ENCODE measurements at regions not wholly inside any gene's neighbourhood (a gene's known extent, or its start where the extent isn't known, plus 50 kb on each side); places are given as distances from the start of the nearest gene placed in this dataset.

DNA sequence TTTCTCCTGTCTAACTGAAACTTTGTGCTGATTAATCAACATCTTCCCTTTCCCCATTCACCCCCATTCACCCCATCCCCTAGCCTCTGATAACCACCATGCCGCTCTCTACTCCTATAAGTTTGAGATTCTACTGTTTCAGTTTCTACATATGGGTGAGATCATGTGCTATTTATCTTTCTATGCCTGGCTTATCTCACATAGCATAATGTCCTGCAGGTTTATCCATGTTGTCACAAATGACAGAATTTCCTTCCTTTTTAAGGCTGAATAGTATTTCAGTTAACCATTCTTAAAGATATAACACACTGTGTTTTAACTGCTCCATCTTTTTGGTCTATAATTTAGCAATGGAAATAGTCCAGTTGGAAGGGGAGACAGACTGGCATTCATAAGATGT, 205.1 kb downstream of the SNCAIP start:
- Histone ChIP-seq H4K20me1 (ENCODE audit: insufficient read depth) (no peaks in the 10 kb centered on the region), H2AFZ (ENCODE audit: low read depth, low read length) (no peak overlapping the region), H3K9ac (ENCODE audit: low read length) (no peak overlapping the region), H3K9me3 (ENCODE audit: low read length) (no peaks in the 10 kb centered on the region), H3K4me3 (ENCODE audit: low read length) (no peak overlapping the region), H3K27ac (ENCODE audit: low read length) (no peak overlapping the region), H3K27me3 (ENCODE audit: insufficient read depth, low read depth, low read length) (no peaks in the 10 kb centered on the region), H3K79me2 (replicated peaks; ENCODE audit: insufficient read depth, low read length) (no peaks in the 10 kb centered on the region), H3K4me2 (ENCODE audit: low read length) (no peak overlapping the region), H3K36me3 (ENCODE audit: insufficient read depth, low read length) (no peaks in the 10 kb centered on the region), H3K9me2 (ENCODE audit: insufficient read depth, low read length) (no peaks in the 10 kb centered on the region), H3F3A (ENCODE audit: insufficient read depth, low read length, poor library complexity, severe bottlenecking) (no peaks in the 10 kb centered on the region)
- TF ChIP-seq SMC3 (conservative IDR thresholded peaks at IDR 0.05; ENCODE audit: poor library complexity) = no peak
- TF ChIP-seq POLR2AphosphoS5 (IDR thresholded peaks at IDR 0.05) = no peak
- TF ChIP-seq MXI1 (conservative IDR thresholded peaks at IDR 0.05; ENCODE audit: poor library complexity, severe bottlenecking) = no peak
- TF ChIP-seq, protein P1, sequence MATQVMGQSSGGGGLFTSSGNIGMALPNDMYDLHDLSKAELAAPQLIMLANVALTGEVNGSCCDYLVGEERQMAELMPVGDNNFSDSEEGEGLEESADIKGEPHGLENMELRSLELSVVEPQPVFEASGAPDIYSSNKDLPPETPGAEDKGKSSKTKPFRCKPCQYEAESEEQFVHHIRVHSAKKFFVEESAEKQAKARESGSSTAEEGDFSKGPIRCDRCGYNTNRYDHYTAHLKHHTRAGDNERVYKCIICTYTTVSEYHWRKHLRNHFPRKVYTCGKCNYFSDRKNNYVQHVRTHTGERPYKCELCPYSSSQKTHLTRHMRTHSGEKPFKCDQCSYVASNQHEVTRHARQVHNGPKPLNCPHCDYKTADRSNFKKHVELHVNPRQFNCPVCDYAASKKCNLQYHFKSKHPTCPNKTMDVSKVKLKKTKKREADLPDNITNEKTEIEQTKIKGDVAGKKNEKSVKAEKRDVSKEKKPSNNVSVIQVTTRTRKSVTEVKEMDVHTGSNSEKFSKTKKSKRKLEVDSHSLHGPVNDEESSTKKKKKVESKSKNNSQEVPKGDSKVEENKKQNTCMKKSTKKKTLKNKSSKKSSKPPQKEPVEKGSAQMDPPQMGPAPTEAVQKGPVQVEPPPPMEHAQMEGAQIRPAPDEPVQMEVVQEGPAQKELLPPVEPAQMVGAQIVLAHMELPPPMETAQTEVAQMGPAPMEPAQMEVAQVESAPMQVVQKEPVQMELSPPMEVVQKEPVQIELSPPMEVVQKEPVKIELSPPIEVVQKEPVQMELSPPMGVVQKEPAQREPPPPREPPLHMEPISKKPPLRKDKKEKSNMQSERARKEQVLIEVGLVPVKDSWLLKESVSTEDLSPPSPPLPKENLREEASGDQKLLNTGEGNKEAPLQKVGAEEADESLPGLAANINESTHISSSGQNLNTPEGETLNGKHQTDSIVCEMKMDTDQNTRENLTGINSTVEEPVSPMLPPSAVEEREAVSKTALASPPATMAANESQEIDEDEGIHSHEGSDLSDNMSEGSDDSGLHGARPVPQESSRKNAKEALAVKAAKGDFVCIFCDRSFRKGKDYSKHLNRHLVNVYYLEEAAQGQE (IDR thresholded peaks at IDR 0.05; ENCODE audit: borderline replicate concordance) = no peak
- no peak for TF ChIP-seq EZH2 (IDR thresholded peaks at IDR 0.05; ENCODE audit: borderline replicate concordance, insufficient read depth, low read length, poor library complexity, severe bottlenecking)
- TF ChIP-seq RAD21 (conservative IDR thresholded peaks at IDR 0.05) = no peak
- TF ChIP-seq, protein P2, sequence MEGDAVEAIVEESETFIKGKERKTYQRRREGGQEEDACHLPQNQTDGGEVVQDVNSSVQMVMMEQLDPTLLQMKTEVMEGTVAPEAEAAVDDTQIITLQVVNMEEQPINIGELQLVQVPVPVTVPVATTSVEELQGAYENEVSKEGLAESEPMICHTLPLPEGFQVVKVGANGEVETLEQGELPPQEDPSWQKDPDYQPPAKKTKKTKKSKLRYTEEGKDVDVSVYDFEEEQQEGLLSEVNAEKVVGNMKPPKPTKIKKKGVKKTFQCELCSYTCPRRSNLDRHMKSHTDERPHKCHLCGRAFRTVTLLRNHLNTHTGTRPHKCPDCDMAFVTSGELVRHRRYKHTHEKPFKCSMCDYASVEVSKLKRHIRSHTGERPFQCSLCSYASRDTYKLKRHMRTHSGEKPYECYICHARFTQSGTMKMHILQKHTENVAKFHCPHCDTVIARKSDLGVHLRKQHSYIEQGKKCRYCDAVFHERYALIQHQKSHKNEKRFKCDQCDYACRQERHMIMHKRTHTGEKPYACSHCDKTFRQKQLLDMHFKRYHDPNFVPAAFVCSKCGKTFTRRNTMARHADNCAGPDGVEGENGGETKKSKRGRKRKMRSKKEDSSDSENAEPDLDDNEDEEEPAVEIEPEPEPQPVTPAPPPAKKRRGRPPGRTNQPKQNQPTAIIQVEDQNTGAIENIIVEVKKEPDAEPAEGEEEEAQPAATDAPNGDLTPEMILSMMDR (IDR thresholded peaks at IDR 0.05; ENCODE audit: poor library complexity, severe bottlenecking) = no peak
- TF ChIP-seq TAF1 (IDR thresholded peaks at IDR 0.05; ENCODE audit: low read depth) = no peak
- no peak for TF ChIP-seq EP300 (conservative IDR thresholded peaks at IDR 0.05; ENCODE audit: poor library complexity, severe bottlenecking)

DNA sequence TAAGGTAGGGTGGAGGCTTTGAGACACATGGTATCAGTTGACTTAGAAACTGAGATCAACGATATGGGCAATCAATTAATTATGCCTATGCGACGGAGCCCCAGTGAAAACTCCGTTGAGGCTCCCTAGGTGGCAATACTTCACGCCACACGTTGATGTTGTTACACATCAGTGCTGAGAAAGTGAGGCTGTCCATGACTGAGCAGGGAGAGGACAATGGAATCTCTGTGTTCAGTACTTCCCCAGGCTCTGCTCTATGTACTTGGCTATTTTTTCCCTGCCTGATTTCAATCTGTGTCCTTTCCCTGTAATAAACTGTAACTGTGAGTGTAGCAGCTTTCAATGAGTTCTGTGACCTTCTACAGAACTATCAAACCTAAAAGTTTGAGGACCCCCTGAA, 211.7 kb downstream of the SNCAIP start:
- H3K9me2 ChIP-seq (ENCODE audit: insufficient read depth, low read length) = no peaks in the 10 kb centered on the region
- H2AFZ ChIP-seq (ENCODE audit: low read depth, low read length) = no peak overlapping the region
- H3K36me3 ChIP-seq (ENCODE audit: insufficient read depth, low read length) = no peaks in the 10 kb centered on the region
- H3K27me3 ChIP-seq (ENCODE audit: insufficient read depth, low read depth, low read length) = no peaks in the 10 kb centered on the region
- no peaks in the 10 kb centered on the region for H4K20me1 ChIP-seq (ENCODE audit: insufficient read depth)
- no peaks in the 10 kb centered on the region for H3F3A ChIP-seq (ENCODE audit: insufficient read depth, low read length, poor library complexity, severe bottlenecking)
- no peak overlapping the region for H3K27ac ChIP-seq (ENCODE audit: low read length)
- no peak overlapping the region for H3K4me2 ChIP-seq (ENCODE audit: low read length)
- H3K9me3 ChIP-seq (ENCODE audit: low read length) = no peaks in the 10 kb centered on the region
- no peak overlapping the region for H3K9ac ChIP-seq (ENCODE audit: low read length)
- TF ChIP-seq EZH2 (IDR thresholded peaks at IDR 0.05; ENCODE audit: borderline replicate concordance, insufficient read depth, low read length, poor library complexity, severe bottlenecking) (no peak), TAF1 (IDR thresholded peaks at IDR 0.05; ENCODE audit: low read depth) (no peak), EP300 (conservative IDR thresholded peaks at IDR 0.05; ENCODE audit: poor library complexity, severe bottlenecking) (no peak), MXI1 (conservative IDR thresholded peaks at IDR 0.05; ENCODE audit: poor library complexity, severe bottlenecking) (no peak), RAD21 (conservative IDR thresholded peaks at IDR 0.05) (no peak), POLR2AphosphoS5 (IDR thresholded peaks at IDR 0.05) (no peak), SMC3 (conservative IDR thresholded peaks at IDR 0.05; ENCODE audit: poor library complexity) (no peak)
- TF ChIP-seq, protein P1 (IDR thresholded peaks at IDR 0.05; ENCODE audit: borderline replicate concordance) = no peak
- TF ChIP-seq, protein P2 (IDR thresholded peaks at IDR 0.05; ENCODE audit: poor library complexity, severe bottlenecking) = no peak
- no peaks in the 10 kb centered on the region for H3K79me2 ChIP-seq (replicated peaks; ENCODE audit: insufficient read depth, low read length)
- H3K4me3 ChIP-seq (ENCODE audit: low read length) = no peak overlapping the region

Measured in neural cell (in vitro differentiated cells).